Muscle of leg (tissue), 3 donors: ENCODE measurements at regions not wholly inside any gene's neighbourhood (a gene's known extent, or its start where the extent isn't known, plus 50 kb on each side); places are given as distances from the start of the nearest gene placed in this dataset.

Experiments used
- DNase-seq: peaks from one replicate; pipeline ENCODE4 v3.0.0; 2013
- H3K27ac ChIP-seq: one replicate; pipeline ENCODE4 v1.5.1; 2013; ENCODE audit warnings: mild to moderate bottlenecking, low read length, control low read depth
- H3K27me3 ChIP-seq: one replicate; pipeline ENCODE4 v1.6.1; 2013; ENCODE audit warnings: low read length; ENCODE audit not compliant: control insufficient read depth, insufficient read depth
- H3K36me3 ChIP-seq: one replicate; pipeline ENCODE4 v1.6.1; 2013; ENCODE audit warnings: low read length; ENCODE audit not compliant: control insufficient read depth, insufficient read depth
- H3K4me1 ChIP-seq: one replicate; pipeline ENCODE4 v1.6.1; 2013; ENCODE audit warnings: low read length; ENCODE audit not compliant: control insufficient read depth, insufficient read depth
- H3K4me3 ChIP-seq: one replicate; pipeline ENCODE4 v1.5.1; 2013; ENCODE audit warnings: low read length, control low read depth
- H3K9me3 ChIP-seq: replicated peaks from 2 replicates; pipeline ENCODE4 v1.6.1; 2013; ENCODE audit warnings: low read depth, low read length; ENCODE audit not compliant: control insufficient read depth
- WGBS: methylation state at CpG from one replicate; pipeline ENCODE4 v1.1.5; 2013; ENCODE audit warnings: missing lambda C conversion rate; ENCODE audit not compliant: insufficient coverage; 5-methylcytosine and 5-hydroxymethylcytosine counted together

DNA sequence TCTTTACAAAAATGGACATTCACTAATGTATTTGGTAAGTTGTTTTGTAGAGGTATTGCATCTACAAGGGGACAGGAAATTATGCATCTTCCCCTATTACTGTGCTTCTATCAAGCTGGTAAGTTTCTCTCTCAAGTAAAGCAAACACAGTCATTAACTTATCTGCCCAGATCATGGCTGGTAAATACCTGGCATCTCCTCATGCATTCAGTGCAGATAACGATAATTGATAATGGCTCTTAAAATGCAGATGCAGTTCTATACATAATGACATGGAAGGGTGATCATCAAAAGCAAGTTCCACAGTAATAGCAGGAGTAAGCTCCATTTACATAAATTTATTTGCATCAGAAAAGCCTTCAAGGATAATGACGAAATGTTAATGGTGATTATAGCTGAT is 122.4 kb downstream of the SIPA1L2 start:
- Histone ChIP-seq H3K4me1 (peaks cover 9% of the 10 kb centered on the region), H3K36me3 (no peaks in the 10 kb centered on the region), H3K27ac (no peak overlapping the region), H3K4me3 (no peak overlapping the region), H3K27me3 (no peaks in the 10 kb centered on the region), H3K9me3 (no peaks in the 10 kb centered on the region)
- DNase-seq = no peak
- WGBS = no CpG with 5 or more reads among the region's 2 CpGs

DNA sequence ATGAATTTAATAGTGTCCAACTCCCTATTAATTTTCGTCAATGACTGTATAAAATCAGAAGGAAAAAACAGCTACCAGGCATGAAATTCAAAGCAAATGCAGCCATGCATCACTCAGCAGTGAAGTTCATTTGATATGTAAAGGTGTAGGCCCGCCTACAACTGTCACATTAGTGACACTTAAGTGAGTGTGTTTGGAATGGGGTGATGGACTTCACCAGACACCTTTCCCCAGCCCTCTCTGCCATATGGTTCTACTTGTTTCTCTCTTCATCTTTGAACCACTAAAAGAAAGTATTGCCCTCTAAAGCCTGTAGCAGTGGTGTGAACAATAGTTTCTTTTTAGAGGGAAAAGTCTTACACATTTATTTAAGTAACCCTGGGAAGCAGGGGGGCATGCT is 124.0 kb downstream of the SIPA1L2 start:
- no peak for DNase-seq
- H3K4me1 ChIP-seq = peaks cover 9% of the 10 kb centered on the region
- no peaks in the 10 kb centered on the region for H3K27me3 ChIP-seq
- no peak overlapping the region for H3K4me3 ChIP-seq
- no peak overlapping the region for H3K27ac ChIP-seq
- no CpG with 5 or more reads among the region's 2 CpGs for WGBS
- H3K9me3 ChIP-seq = no peaks in the 10 kb centered on the region
- H3K36me3 ChIP-seq = no peaks in the 10 kb centered on the region

DNA sequence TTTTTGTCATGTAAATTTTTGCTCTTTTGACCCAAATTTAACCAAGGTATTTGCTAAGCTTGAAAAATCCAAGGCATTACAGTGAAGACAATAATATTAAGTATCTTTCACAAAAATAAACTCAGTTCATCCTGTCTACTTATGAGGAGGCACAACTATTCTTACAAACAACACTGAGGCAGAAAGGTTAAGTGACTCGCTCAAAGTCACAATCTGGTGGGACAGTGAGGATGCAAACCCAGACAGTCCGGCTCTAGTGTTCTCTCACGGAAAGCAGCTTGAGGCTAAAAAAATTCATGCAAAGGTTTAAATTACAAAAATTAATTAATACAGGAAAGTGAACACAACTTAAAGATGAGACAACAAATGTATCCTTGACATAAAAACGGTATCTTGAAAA is 125.3 kb downstream of the SIPA1L2 start:
- no peaks in the 10 kb centered on the region for H3K36me3 ChIP-seq
- H3K9me3 ChIP-seq = no peaks in the 10 kb centered on the region
- no peak overlapping the region for H3K27ac ChIP-seq
- peaks cover 3% of the 10 kb centered on the region for H3K4me1 ChIP-seq
- no peak for DNase-seq
- H3K4me3 ChIP-seq = no peak overlapping the region
- H3K27me3 ChIP-seq = no peaks in the 10 kb centered on the region
- WGBS = 86% methylated on average over 1 of the region's 4 CpGs

DNA sequence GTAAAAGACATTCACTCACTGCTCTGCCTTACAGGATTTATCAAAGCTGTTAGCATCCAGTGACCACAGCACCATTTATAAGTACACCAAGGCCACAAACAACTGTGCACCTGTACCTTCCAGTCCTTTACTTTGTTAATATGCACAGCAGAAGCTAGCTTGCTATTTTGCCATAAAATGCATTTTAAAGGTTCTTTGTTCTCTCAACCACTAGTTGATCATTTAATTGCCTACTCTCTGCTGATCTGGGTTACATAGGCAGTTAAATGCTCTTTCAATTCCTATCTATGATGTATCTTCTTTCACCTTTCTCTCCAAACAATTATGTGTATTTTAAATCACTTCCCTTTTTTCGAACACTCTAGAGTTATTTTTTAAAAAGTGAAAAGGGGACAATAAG is 126.4 kb downstream of the SIPA1L2 start:
- H3K27me3 ChIP-seq = no peaks in the 10 kb centered on the region
- no peak for DNase-seq
- WGBS = no CpG with 5 or more reads among the region's 1 CpG
- H3K9me3 ChIP-seq = no peaks in the 10 kb centered on the region
- no peaks in the 10 kb centered on the region for H3K4me1 ChIP-seq
- no peak overlapping the region for H3K27ac ChIP-seq
- H3K36me3 ChIP-seq = no peaks in the 10 kb centered on the region
- H3K4me3 ChIP-seq = no peak overlapping the region

DNA sequence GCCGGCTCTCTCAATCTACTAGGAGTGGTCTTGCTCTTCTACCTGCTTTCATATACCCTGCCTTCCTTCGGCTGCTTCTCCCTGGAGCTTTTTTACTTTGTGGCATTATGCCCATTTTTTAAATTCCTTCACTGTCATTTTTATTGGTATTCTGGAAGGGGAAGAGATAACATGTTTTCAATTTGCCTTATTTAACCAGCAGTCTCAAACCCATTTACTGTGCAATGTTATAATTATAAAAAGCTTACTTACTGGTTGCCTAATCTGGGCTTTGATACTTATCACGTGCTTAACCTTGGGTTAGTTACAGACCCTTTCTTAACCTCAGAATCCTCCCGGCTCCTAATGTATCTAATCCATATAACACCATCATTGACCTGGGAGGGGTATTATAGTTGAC is 128.1 kb downstream of the SIPA1L2 start:
- Histone ChIP-seq H3K27ac (no peak overlapping the region), H3K4me3 (no peak overlapping the region), H3K36me3 (no peaks in the 10 kb centered on the region), H3K9me3 (no peaks in the 10 kb centered on the region), H3K4me1 (no peaks in the 10 kb centered on the region), H3K27me3 (no peaks in the 10 kb centered on the region)
- DNase-seq = no peak
- 100% methylated on average over 1 of the region's 4 CpGs for WGBS

DNA sequence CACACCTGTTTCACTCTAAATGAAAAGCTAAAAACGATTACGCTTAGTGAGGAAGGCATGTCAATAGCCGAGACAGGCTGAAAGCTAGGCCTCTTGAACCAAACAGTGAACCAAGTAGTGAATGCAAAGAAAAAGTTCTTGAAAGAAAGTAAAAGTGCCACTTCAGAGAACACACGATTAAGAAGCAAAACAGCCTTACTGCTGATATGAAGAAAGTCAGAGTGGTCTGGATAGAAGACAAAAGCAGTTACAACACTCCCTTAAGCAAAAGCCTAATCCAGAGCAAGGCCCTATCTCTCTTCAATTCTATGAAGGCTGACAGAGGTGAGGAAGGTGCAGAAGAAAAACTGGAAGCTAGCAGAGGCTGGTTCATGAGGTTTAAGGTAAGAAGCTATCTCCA is 130.7 kb downstream of the SIPA1L2 start:
- DNase-seq = no peak
- H3K36me3 ChIP-seq = no peaks in the 10 kb centered on the region
- no peaks in the 10 kb centered on the region for H3K27me3 ChIP-seq
- no peaks in the 10 kb centered on the region for H3K9me3 ChIP-seq
- H3K4me1 ChIP-seq = no peaks in the 10 kb centered on the region
- WGBS = 89% methylated on average over 3 of the region's 4 CpGs
- H3K4me3 ChIP-seq = no peak overlapping the region
- no peak overlapping the region for H3K27ac ChIP-seq

DNA sequence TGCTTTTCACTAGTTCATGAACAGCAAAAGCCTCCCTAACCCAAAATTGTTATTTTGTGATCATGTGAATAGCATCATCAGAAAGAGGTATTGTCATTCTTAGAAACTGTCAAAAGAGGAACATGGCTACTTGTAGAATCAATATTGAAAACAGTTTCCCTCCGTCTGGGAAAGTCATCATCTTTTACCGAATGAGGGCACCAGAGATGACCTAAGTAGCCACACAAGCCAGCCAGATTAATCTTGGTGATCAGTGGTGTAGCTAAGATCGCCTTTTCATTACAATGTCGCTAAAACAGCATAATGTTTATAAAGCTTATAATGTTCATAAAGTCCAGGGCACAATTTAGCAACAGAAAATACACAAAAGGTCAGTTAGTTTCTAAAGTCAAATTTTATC is 136.1 kb downstream of the SIPA1L2 start:
- no peak for DNase-seq

DNA sequence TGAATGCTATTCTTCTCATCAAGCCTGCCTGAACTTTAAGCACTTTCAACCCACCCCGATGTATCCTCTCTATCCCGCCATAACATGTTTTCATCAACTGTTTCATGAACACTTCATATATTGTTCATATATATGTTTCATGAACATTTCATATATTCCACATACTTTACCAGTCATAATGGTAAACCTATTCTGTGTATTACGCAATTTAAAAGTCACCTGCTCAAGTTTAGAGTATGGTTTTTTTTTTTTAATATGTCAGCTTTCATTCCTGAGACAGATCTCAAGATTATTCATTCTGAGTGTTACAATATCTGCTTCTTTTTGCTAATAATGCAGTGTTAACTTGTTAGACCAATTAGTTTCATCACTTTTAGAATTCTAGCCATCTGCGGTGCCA is 140.7 kb downstream of the SIPA1L2 start:
- Histone ChIP-seq H3K27me3 (no peaks in the 10 kb centered on the region), H3K36me3 (peaks cover 7% of the 10 kb centered on the region), H3K4me1 (peaks cover 9% of the 10 kb centered on the region), H3K27ac (no peak overlapping the region), H3K9me3 (no peaks in the 10 kb centered on the region), H3K4me3 (no peak overlapping the region)
- no CpG with 5 or more reads among the region's 4 CpGs for WGBS
- DNase-seq = no peak

More for the DNA sequence above, 136.1 kb downstream of the SIPA1L2 start:
- no CpG with 5 or more reads among the region's 4 CpGs for WGBS
- peaks cover 7% of the 10 kb centered on the region for H3K36me3 ChIP-seq
- no peaks in the 10 kb centered on the region for H3K27me3 ChIP-seq
- no peaks in the 10 kb centered on the region for H3K4me1 ChIP-seq
- H3K4me3 ChIP-seq = no peak overlapping the region
- no peaks in the 10 kb centered on the region for H3K9me3 ChIP-seq
- no peak overlapping the region for H3K27ac ChIP-seq

DNA sequence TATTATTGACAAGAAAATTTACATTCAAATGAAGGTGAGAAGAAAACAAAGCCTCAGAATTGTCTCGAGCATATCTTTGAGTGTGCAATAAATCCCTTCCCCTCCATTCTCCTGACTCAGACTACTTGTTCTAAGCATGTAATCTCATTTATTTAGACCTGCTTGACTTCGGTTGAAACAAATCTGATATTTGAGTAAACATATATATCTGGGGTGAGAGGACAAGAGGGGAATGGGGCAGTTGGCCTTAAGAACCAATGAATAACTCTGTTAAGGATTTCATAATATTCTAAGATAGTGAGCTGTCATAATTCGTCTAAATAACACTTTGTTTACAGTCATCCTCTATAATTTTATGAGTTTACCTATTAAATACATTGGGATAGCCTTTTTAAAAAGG is 142.7 kb downstream of the SIPA1L2 start:
- Histone ChIP-seq H3K4me3 (no peak overlapping the region), H3K9me3 (no peaks in the 10 kb centered on the region), H3K36me3 (peaks cover 2% of the 10 kb centered on the region), H3K4me1 (peaks cover 13% of the 10 kb centered on the region), H3K27me3 (no peaks in the 10 kb centered on the region), H3K27ac (peak overlapping the region; percentile 32)
- WGBS = no CpG with 5 or more reads among the region's 3 CpGs
- no peak for DNase-seq

DNA sequence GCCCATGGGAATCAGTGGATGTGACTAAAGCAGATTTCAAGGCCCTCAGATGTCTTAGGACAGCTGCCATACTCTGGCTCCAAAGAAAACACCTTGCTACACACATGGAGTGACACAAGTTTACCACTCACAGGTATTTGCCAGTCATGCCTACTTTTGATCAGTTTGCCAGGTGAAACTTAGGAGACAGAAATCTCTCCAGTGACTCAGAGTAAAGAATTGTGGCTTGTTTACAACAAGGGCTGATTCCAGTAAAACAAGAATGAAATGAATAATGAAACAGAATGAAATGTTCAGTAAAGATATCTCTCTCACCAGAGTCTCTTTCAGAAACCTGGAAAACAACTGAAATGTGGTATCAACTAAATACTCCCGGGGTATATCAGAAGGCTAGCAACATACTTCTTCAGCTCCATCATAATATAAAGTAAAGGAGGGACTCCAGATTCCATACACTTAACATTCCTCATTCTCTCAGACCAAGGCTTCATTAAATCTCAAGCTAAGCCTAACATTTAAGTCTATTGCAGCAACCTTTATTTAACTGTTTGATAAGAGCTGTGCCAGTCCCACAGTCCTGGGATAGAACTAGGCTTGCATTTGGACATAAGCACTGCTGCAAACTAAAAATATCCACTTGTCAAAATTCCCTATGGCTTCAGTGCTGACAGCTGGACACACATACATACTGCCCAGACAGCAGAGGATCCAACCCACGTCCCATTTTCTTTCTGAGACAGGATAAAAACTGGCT is 143.3 kb downstream of the SIPA1L2 start:
- H3K27ac ChIP-seq = peak overlapping the region; percentile 32
- no CpG with 5 or more reads among the region's 2 CpGs for WGBS
- no peaks in the 10 kb centered on the region for H3K9me3 ChIP-seq
- no peaks in the 10 kb centered on the region for H3K27me3 ChIP-seq
- H3K36me3 ChIP-seq = peaks cover 2% of the 10 kb centered on the region
- DNase-seq = peak; percentile 47
- peaks cover 13% of the 10 kb centered on the region for H3K4me1 ChIP-seq
- no peak overlapping the region for H3K4me3 ChIP-seq

DNA sequence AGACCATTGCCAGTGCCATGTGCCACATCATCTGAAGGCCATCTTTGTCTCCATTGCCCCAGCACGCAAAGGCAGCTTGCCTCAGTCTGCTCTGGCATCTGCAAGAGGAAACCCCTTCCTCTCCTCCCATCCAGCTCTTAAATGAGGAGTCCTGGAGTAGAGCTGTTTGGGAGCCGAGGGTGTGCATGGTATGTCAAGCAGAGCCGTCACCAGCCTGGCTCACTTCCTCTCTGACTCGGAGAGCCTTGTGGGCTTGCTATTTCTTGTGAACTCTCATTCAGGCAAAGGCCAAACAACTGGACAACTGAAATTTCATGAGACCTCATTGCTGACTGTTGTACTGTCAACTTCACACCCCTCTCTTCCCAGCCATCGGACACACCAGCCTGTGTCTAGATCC is 143.9 kb downstream of the SIPA1L2 start:
- Histone ChIP-seq H3K9me3 (no peaks in the 10 kb centered on the region), H3K4me3 (no peak overlapping the region), H3K4me1 (peaks cover 13% of the 10 kb centered on the region), H3K27ac (peak overlapping the region; percentile 2), H3K36me3 (peaks cover 2% of the 10 kb centered on the region), H3K27me3 (no peaks in the 10 kb centered on the region)
- DNase-seq = no peak
- 77% methylated on average over 4 of the region's 5 CpGs for WGBS
